Type B pancreatic cell (in vitro differentiated cells): ENCODE measurements at regions not wholly inside any gene's neighbourhood (a gene's known extent, or its start where the extent isn't known, plus 50 kb on each side); places are given as distances from the start of the nearest gene placed in this dataset.
A peak's percentile ranks its signal among the peaks of the same experiment; 100 is the strongest.

Experiments used
- DNase-seq: peaks from one replicate; pipeline ENCODE4 v3.0.0; 2021; ENCODE audit warnings: mixed read lengths; ENCODE audit not compliant: unreplicated experiment; ENCODE audit errors: extremely low spot score
- H3K27ac Mint-ChIP-seq: 2 replicates; pipeline ENCODE4 v1.8.0; 2021; ENCODE audit warnings: mild to moderate bottlenecking, mixed read lengths
- H3K27me3 Mint-ChIP-seq: 2 replicates; pipeline ENCODE4 v1.8.0; 2021; ENCODE audit warnings: mixed read lengths
- H3K36me3 Mint-ChIP-seq: 2 replicates; pipeline ENCODE4 v1.8.0; 2021; ENCODE audit warnings: mixed read lengths
- H3K4me1 Mint-ChIP-seq: one replicate; pipeline ENCODE4 v1.8.0; 2021; ENCODE audit warnings: mixed read lengths; ENCODE audit not compliant: unreplicated experiment
- H3K4me3 Mint-ChIP-seq: 2 replicates; pipeline ENCODE4 v1.8.0; 2021; ENCODE audit warnings: mild to moderate bottlenecking, mixed read lengths
- H3K9me3 Mint-ChIP-seq: 2 replicates; pipeline ENCODE4 v1.8.0; 2021; ENCODE audit warnings: mixed read lengths
- TF ChIP-seq, protein P1 (sequence below): fragments of 200-600 bp; sonication (generic); conservative IDR thresholded peaks from 2 replicates; pipeline ENCODE4 v1.5.0; 2021; ENCODE audit warnings: antibody characterized with exemption, mild to moderate bottlenecking

DNA sequence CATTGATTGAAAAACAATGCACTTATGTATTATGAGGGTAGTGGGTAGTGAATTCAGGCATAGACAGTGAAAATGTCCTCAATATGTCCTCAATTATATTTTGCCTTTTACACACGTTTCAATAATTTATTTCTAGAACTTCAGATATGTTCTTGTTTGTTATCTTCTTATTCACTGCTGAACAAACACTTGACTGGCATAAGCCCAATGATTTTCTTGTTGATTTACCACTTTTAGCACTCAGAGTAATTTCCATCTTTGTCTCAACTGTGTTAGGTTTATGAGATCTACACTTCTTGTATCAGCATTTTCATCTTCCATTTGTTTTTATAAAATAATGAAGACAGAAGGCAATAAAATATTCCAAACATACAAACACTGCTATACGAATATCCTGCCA, 61.8 kb upstream of the DCC start:
- Mint-ChIP-seq H3K9me3 (no peaks in the 10 kb centered on the region), H3K36me3 (no peaks in the 10 kb centered on the region), H3K4me3 (no peak overlapping the region), H3K27me3 (peaks cover 4% of the 10 kb centered on the region), H3K4me1 (no peaks in the 10 kb centered on the region), H3K27ac (no peak overlapping the region)
- DNase-seq, result no peak
- TF ChIP-seq, protein P1, sequence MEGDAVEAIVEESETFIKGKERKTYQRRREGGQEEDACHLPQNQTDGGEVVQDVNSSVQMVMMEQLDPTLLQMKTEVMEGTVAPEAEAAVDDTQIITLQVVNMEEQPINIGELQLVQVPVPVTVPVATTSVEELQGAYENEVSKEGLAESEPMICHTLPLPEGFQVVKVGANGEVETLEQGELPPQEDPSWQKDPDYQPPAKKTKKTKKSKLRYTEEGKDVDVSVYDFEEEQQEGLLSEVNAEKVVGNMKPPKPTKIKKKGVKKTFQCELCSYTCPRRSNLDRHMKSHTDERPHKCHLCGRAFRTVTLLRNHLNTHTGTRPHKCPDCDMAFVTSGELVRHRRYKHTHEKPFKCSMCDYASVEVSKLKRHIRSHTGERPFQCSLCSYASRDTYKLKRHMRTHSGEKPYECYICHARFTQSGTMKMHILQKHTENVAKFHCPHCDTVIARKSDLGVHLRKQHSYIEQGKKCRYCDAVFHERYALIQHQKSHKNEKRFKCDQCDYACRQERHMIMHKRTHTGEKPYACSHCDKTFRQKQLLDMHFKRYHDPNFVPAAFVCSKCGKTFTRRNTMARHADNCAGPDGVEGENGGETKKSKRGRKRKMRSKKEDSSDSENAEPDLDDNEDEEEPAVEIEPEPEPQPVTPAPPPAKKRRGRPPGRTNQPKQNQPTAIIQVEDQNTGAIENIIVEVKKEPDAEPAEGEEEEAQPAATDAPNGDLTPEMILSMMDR, result no peak

DNA sequence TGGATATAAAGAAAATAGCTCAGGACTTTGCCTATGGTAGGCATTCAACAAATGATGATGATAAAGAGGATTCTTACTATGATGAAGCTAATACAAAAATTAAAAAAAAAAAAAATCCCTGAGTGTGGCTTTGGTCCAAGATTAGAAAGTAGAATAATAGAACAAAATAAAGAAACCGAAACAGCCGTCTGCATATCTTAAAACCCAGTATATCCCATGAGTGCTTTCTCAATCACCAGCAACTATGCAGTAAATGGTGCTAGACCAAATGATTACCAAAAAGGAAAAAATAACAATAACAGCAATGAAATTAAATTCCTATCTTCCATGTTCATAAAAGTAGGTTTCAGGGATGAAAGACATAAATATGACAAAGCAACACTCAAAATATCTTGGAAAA, 59.3 kb upstream of the DCC start:
- TF ChIP-seq, protein P1, result no peak
- H3K4me3 Mint-ChIP-seq, result no peak overlapping the region
- no peaks in the 10 kb centered on the region for H3K36me3 Mint-ChIP-seq
- H3K4me1 Mint-ChIP-seq, result no peaks in the 10 kb centered on the region
- peaks cover 4% of the 10 kb centered on the region for H3K9me3 Mint-ChIP-seq
- H3K27me3 Mint-ChIP-seq, result no peaks in the 10 kb centered on the region
- DNase-seq, result no peak
- H3K27ac Mint-ChIP-seq, result no peak overlapping the region

DNA sequence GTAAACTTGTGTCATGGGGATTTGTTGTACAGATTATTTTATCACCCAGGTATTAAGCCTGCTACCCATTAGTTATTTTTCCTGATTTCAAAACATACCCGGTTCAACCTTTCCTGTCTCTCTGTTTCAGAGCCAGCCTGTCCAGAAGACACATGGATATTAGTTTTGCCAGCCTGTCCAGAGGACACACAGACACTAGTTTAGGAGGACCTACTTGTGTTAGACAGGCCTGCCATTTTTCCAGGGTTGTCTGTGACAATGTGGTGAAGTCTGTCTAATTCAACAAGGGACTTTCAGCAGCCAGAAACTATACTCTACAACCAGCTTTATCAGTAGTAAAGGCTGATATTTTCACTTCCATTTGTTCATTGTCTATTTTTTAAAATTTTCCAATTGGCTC, 56.1 kb upstream of the DCC start:
- no peak overlapping the region for H3K4me3 Mint-ChIP-seq
- no peaks in the 10 kb centered on the region for H3K36me3 Mint-ChIP-seq
- peaks cover 11% of the 10 kb centered on the region for H3K4me1 Mint-ChIP-seq
- no peaks in the 10 kb centered on the region for H3K27me3 Mint-ChIP-seq
- DNase-seq, result no peak
- H3K9me3 Mint-ChIP-seq, result peaks cover 4% of the 10 kb centered on the region
- TF ChIP-seq, protein P1, result no peak
- H3K27ac Mint-ChIP-seq, result no peak overlapping the region

DNA sequence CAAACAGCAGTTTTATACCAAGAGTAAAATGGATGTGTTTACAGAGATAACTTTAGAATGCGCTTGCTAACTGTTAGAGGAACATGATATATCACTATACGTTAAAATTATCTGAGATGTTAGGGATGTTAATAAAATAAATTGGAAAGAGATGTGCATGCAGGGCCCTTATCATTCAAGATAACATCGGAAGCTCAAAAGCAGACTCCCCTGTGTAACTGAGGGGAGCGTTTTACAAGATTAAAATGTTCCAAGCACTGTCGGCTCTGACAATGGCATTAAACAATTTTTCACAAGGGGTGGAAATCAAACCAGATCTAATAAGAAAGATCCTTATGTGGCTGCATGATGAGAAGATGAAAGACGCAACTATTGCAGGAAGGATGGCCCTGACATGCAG, 53.3 kb upstream of the DCC start:
- Mint-ChIP-seq H3K27ac (no peak overlapping the region), H3K27me3 (no peaks in the 10 kb centered on the region), H3K4me1 (peaks cover 11% of the 10 kb centered on the region), H3K4me3 (no peak overlapping the region), H3K9me3 (peaks cover 4% of the 10 kb centered on the region), H3K36me3 (no peaks in the 10 kb centered on the region)
- DNase-seq, result no peak
- TF ChIP-seq, protein P1, result no peak

DNA sequence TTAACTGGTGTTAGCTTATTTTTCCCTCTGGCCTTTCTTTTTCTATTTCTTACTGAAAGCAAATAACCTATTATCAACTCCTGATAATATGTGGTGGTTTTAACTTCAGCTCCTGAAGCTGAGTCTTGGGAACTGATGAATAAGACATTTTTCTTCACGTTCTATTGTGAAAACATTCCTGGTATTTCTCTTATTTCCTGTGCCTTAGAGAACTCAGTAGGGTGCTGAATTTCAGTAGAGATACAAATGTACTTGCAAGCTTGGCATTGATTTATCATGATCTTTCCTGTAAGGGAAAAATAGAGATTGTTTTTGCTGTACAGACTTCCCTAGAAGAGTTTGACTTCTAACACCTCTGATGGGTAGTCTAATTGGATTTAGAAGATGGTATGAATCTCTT, 52.8 kb upstream of the DCC start:
- H3K9me3 Mint-ChIP-seq, result peaks cover 4% of the 10 kb centered on the region
- H3K36me3 Mint-ChIP-seq, result no peaks in the 10 kb centered on the region
- H3K27me3 Mint-ChIP-seq, result no peaks in the 10 kb centered on the region
- peaks cover 11% of the 10 kb centered on the region for H3K4me1 Mint-ChIP-seq
- DNase-seq, result no peak
- TF ChIP-seq, protein P1, result no peak
- no peak overlapping the region for H3K4me3 Mint-ChIP-seq
- no peak overlapping the region for H3K27ac Mint-ChIP-seq

DNA sequence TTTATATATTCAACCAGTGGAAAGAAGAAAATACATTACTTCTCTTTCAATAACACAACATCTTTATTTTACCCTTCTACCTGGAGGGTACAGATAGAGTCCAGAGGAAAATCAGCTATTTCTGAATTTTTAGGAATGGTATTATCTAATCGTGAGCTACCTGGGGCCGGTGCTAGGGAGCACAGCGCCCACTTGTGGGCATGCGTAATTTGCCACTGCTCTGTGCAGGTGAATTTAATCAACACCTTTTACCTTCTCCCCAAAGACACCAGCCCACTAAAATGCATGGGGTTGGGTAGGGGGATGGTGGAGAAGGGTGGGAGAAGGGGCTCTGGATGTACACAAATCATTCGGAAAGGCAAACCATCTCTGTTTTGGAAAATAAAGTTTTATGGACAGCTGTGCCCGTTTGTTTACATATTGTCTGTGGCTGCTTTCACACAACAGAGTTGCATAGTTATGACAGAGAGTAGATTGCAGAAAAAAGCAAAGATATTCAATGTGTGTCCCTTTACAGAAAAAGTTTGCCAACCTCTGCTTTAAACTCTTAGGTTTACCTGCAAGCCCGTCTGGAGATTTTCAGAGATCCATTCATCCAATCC, 51.5 kb upstream of the DCC start:
- Mint-ChIP-seq H3K36me3 (no peaks in the 10 kb centered on the region), H3K4me3 (no peak overlapping the region), H3K27me3 (no peaks in the 10 kb centered on the region), H3K27ac (no peak overlapping the region), H3K4me1 (peaks cover 11% of the 10 kb centered on the region), H3K9me3 (peaks cover 4% of the 10 kb centered on the region)
- DNase-seq, result no peak
- TF ChIP-seq, protein P1, result peak; percentile 80
